ENCODE measurements at regions not wholly inside any gene's neighbourhood (a gene's known extent, or its start where the extent isn't known, plus 50 kb on each side); places are given as distances from the start of the nearest gene placed in this dataset.

DNA sequence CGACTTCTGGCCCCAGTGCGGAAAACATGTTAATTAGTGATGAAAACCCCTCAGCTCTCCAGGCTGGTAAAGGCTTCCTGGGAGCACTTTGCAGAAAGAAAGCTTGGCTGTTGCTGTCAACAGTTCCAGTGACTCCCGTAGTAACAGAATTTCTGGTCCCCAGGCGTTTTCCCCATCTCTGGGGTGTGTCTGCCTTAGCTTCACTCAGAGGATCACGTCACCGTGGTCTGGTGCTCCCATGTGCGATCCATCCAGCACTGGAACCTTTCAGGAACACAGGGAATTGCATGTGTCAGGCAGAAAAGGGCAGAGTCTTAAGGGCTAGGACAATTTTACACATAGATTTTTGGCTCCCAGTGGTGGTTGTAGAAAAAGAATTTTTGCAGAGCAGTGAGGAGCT lies 470.4 kb upstream of the USP24 start:
- TF ChIP-seq, protein P1, sequence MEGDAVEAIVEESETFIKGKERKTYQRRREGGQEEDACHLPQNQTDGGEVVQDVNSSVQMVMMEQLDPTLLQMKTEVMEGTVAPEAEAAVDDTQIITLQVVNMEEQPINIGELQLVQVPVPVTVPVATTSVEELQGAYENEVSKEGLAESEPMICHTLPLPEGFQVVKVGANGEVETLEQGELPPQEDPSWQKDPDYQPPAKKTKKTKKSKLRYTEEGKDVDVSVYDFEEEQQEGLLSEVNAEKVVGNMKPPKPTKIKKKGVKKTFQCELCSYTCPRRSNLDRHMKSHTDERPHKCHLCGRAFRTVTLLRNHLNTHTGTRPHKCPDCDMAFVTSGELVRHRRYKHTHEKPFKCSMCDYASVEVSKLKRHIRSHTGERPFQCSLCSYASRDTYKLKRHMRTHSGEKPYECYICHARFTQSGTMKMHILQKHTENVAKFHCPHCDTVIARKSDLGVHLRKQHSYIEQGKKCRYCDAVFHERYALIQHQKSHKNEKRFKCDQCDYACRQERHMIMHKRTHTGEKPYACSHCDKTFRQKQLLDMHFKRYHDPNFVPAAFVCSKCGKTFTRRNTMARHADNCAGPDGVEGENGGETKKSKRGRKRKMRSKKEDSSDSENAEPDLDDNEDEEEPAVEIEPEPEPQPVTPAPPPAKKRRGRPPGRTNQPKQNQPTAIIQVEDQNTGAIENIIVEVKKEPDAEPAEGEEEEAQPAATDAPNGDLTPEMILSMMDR (IDR thresholded peaks at IDR 0.05 in 8 of 11, conservative IDR thresholded peaks at IDR 0.05 in 3 of 11), result no peak
- TF ChIP-seq POLR2A (IDR thresholded peaks at IDR 0.05), result no peak
- TF ChIP-seq POLR2AphosphoS5 (IDR thresholded peaks at IDR 0.05), result no peak
